ENCODE measurements at regions not wholly inside any gene's neighbourhood (a gene's known extent, or its start where the extent isn't known, plus 50 kb on each side); places are given as distances from the start of the nearest gene placed in this dataset.

- no peak for DNase-seq
These were observed 59.8 kb upstream of the IRS2 start for GRCh38 chr13:109846185-109846584.

GRCh38 chr13:109844396-109844795 lies 58.0 kb upstream of the IRS2 start:
- no peak for DNase-seq

DNA sequence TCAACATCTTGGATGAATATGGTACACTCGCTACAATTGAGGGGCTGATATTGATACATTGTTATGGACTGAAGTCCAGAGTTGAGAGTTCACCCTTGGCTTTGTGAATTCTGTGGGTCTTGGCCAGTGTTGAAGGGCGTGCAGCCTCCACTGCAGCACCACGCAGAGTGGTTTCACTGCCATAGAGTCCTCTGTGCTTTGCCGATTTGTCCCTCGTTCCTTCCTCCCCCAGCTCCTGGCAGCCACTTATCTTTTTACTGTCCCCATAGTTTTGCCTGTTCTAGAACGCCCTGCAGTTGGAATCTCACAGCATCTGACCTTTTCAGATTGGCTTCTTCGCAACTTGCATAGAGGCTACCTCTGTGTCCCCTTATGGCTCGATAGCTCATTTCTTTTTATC lies 57.3 kb upstream of the IRS2 start:
- no peak for DNase-seq

DNA sequence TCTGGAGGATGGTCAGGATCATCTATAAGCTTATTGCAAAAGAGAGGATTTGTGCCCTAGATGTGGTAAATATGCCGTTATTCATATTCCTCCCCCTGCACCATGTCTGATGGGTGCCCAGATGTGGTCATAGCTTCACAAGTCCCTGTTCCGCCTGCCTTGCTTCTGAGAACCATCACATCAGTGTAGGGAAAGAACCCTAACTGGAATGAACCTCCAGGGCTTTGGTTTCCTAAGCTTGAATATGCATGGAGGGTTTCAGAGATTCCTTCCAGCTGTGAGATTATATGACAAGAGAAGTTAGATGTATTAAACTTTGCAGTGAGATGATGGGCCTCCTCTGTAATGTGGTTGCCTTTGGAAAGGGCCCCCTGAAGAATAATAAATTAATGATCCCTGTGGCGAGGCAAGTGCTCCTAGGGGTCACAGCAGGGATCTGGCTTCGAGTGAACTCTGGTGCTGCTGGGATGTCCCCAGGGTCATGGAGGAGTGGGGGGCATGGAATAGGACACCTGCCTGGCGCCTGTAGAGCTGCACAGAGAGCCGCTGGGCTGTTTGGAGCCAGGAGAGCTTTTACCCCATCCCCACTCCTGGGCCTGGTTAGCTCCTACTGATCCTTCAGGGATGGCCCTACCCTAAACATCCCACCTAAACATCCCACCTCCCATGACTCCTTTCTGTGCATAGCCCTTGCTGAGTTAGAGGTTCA lies 56.0 kb upstream of the IRS2 start:
- no peak for DNase-seq

DNA sequence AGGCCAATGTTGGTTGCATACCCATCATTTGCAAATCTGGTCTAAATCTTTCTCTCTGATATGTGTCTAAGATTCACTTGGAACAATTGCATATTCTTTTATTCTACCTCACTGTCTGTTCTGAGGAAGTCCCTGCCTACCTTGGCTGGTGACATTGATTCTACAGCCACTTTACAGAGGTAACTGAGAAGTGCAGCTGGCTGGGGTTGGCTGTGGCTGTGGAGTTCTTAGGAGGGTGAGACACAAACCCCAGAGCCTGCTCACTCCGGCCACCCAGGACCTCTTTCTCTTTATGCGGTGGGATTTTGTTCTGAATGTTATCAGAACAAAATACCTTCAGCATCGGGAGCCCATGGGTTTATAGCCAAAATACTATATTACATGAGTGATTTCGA lies 54.5 kb upstream of the IRS2 start:
- DNase-seq, result no peak

- no peak for DNase-seq
These were observed 54.0 kb upstream of the IRS2 start for GRCh38 chr13:109840201-109840892.

- no peak for DNase-seq
These were observed 50.5 kb upstream of the IRS2 start for GRCh38 chr13:109836629-109837607.
